ENCODE measurements at regions not wholly inside any gene's neighbourhood (a gene's known extent, or its start where the extent isn't known, plus 50 kb on each side); places are given as distances from the start of the nearest gene placed in this dataset.

GRCh38 chr2:118667964-118668363 lies 179.5 kb downstream of the EN1 start:
- H3K4me1 ChIP-seq, result peaks cover 0 to 15% (median 6%) of the 10 kb centered on the region in 4 donors
- H3K36me3 ChIP-seq, result no peaks in the 10 kb centered on the region
- no peak for TF ChIP-seq CTCF (IDR thresholded peaks at IDR 0.05)
- H3K27me3 ChIP-seq, result no peaks in the 10 kb centered on the region
- no peak overlapping the region for H3K4me3 ChIP-seq
- H3K9me3 ChIP-seq, result no peaks in the 10 kb centered on the region
- no peak for DNase-seq
- no peak overlapping the region for H3K27ac ChIP-seq
- intact Hi-C loops (cut with DNase I; ENCODE audit: low total_unique reads), result no loop called here

- Histone ChIP-seq H3K4me3 (no peak overlapping the region), H3K4me1 (peaks cover 0 to 15% (median 6%) of the 10 kb centered on the region in 4 donors), H3K27me3 (no peaks in the 10 kb centered on the region), H3K36me3 (no peaks in the 10 kb centered on the region), H3K9me3 (no peaks in the 10 kb centered on the region), H3K27ac (no peak overlapping the region)
- no peak for TF ChIP-seq CTCF (IDR thresholded peaks at IDR 0.05)
- DNase-seq, result no peak
- intact Hi-C loops (cut with DNase I; ENCODE audit: low total_unique reads), result no loop called here
These were observed 180.1 kb downstream of the EN1 start for GRCh38 chr2:118667348-118667747.

GRCh38 chr2:118665784-118666529 lies 181.5 kb downstream of the EN1 start:
- TF ChIP-seq CTCF (IDR thresholded peaks at IDR 0.05), result no peak
- Histone ChIP-seq H3K4me3 (no peak overlapping the region), H3K9me3 (no peaks in the 10 kb centered on the region), H3K36me3 (no peaks in the 10 kb centered on the region), H3K27ac (no peak overlapping the region), H3K4me1 (peaks cover 0 to 15% (median 6%) of the 10 kb centered on the region in 4 donors), H3K27me3 (no peaks in the 10 kb centered on the region)
- intact Hi-C loops (cut with DNase I; ENCODE audit: low total_unique reads), result no loop called here
- no peak for DNase-seq

GRCh38 chr2:118661179-118661578 lies 186.3 kb downstream of the EN1 start:
- no peak for TF ChIP-seq CTCF (IDR thresholded peaks at IDR 0.05)
- Histone ChIP-seq H3K27me3 (no peaks in the 10 kb centered on the region), H3K27ac (no peak overlapping the region), H3K36me3 (no peaks in the 10 kb centered on the region), H3K4me1 (no peaks in the 10 kb centered on the region), H3K9me3 (no peaks in the 10 kb centered on the region), H3K4me3 (no peak overlapping the region)
- DNase-seq, result no peak
- intact Hi-C loops (cut with DNase I; ENCODE audit: low total_unique reads), result no loop called here

GRCh38 chr2:118658596-118659198 lies 188.8 kb downstream of the EN1 start:
- TF ChIP-seq CTCF (IDR thresholded peaks at IDR 0.05), result no peak
- Histone ChIP-seq H3K4me3 (no peak overlapping the region), H3K36me3 (no peaks in the 10 kb centered on the region), H3K27ac (no peak overlapping the region), H3K27me3 (no peaks in the 10 kb centered on the region), H3K9me3 (no peaks in the 10 kb centered on the region), H3K4me1 (no peaks in the 10 kb centered on the region)
- no peak for DNase-seq
- intact Hi-C loops (cut with DNase I; ENCODE audit: low total_unique reads), result no loop called here

All from tibial artery (tissue), 4 donors.